Epithelial cell of proximal tubule (primary cell): ENCODE measurements at regions not wholly inside any gene's neighbourhood (a gene's known extent, or its start where the extent isn't known, plus 50 kb on each side); places are given as distances from the start of the nearest gene placed in this dataset.

Source experiments
- DNase-seq: peaks from one replicate; pipeline ENCODE4 v3.0.0-alpha.2; 2011; ENCODE audit warnings: low read depth
- H3K4me3 ChIP-seq: 2 replicates; pipeline ENCODE4 v1.5.1; 2011; ENCODE audit warnings: low read depth, mild to moderate bottlenecking, low read length
- CTCF ChIP-seq: conservative IDR thresholded peaks from 2 replicates; pipeline ENCODE4 v1.5.1; 2012; ENCODE audit warnings: low read depth, mild to moderate bottlenecking, low read length

- TF ChIP-seq CTCF = no peak
- DNase-seq = no peak
- H3K4me3 ChIP-seq = no peak overlapping the region
Measured at GRCh38 chr1:201603613-201604232, 64.8 kb downstream of the NAV1 start.

GRCh38 chr1:201605385-201606010 lies 66.6 kb downstream of the NAV1 start:
- no peak overlapping the region for H3K4me3 ChIP-seq
- no peak for DNase-seq
- no peak for TF ChIP-seq CTCF

GRCh38 chr1:201606096-201606495 lies 67.2 kb downstream of the NAV1 start:
- no peak for TF ChIP-seq CTCF
- no peak for DNase-seq

GRCh38 chr1:201606623-201607022 lies 67.7 kb downstream of the NAV1 start:
- H3K4me3 ChIP-seq = no peak overlapping the region
- no peak for DNase-seq
- no peak for TF ChIP-seq CTCF

More at GRCh38 chr1:201606096-201606495, 67.2 kb downstream of the NAV1 start:
- no peak overlapping the region for H3K4me3 ChIP-seq

DNA sequence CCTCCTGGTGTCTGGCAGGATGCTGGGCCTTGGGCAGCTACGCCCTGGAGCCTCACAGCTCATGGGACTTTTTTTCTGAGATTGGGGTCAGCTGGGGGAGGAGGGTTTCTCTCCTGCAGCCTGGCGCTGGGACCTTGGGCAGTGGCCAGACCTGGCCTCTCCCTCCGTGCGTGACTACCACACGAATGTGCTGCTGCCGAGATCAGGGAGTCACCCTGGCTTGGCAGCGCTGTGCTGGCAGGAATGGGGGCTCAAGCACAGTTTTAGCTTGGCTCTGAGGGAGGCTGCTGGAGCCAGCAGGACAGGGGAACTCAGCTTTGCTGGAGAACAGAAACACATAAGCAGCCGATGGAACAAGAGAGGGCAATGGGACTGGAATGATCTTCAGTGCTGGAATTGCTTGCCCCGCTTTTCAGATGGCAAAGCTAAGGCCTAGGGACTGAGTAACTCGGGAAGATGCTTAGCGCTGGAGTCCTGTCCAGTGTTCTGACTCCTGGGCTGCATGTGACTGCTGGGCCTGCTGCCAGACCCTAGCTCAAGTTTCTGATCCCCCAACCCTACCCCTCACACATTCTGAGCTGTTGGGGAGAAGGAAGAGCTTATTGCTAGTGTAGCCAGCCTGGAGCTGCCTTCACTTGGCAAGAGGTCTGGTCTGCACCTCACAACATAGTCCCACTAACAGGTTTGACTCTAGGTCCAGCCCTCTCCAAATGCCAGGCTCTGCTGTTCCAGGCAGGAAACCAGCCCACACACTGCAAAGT lies 69.9 kb downstream of the NAV1 start:
- TF ChIP-seq CTCF = no peak
- no peak overlapping the region for H3K4me3 ChIP-seq
- no peak for DNase-seq

DNA sequence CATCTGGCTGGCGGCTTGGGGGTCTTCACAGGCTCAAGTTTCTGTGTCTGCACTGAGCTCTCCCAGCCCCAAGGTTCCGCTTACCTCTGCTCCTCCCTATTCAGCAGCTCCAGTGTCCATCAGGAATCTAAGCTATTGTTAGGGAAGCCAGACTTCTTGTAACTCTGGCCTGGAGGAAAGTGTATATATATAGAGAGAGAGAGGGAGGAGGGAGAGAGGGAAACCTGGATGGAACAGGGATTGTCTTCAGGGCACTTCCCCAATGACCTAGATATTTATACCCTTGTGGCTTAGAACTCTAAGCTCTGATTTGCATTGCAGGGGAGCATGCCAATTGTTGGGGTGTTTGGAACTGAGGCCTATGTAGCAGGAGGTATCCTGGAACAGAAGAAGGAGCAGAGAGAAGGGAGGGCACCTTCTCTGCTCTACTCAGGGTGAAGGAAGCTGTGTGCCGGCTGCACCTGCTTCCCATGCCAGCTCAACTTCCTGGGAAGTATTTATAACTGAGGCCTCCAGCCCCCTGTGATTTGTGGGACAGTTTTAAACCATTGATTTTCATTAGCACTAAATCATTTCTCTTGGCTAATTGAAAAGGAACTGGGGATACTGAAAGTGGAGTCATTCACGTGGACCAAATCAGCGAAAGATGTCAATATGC lies 70.9 kb downstream of the NAV1 start:
- no peak overlapping the region for H3K4me3 ChIP-seq
- DNase-seq = no peak
- TF ChIP-seq CTCF = no peak
